ENCODE measurements at regions not wholly inside any gene's neighbourhood (a gene's known extent, or its start where the extent isn't known, plus 50 kb on each side); places are given as distances from the start of the nearest gene placed in this dataset.

- no peak for TF ChIP-seq POLR2A (IDR thresholded peaks at IDR 0.05)
- TF ChIP-seq, protein P1, sequence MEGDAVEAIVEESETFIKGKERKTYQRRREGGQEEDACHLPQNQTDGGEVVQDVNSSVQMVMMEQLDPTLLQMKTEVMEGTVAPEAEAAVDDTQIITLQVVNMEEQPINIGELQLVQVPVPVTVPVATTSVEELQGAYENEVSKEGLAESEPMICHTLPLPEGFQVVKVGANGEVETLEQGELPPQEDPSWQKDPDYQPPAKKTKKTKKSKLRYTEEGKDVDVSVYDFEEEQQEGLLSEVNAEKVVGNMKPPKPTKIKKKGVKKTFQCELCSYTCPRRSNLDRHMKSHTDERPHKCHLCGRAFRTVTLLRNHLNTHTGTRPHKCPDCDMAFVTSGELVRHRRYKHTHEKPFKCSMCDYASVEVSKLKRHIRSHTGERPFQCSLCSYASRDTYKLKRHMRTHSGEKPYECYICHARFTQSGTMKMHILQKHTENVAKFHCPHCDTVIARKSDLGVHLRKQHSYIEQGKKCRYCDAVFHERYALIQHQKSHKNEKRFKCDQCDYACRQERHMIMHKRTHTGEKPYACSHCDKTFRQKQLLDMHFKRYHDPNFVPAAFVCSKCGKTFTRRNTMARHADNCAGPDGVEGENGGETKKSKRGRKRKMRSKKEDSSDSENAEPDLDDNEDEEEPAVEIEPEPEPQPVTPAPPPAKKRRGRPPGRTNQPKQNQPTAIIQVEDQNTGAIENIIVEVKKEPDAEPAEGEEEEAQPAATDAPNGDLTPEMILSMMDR (IDR thresholded peaks at IDR 0.05), result no peak
- TF ChIP-seq EP300 (IDR thresholded peaks at IDR 0.05), result no peak
Measured at GRCh38 chr4:32460972-32461371, 1740.8 kb downstream of the PCDH7 start.
